ENCODE measurements at regions not wholly inside any gene's neighbourhood (a gene's known extent, or its start where the extent isn't known, plus 50 kb on each side); places are given as distances from the start of the nearest gene placed in this dataset.
"Not testable (repeated sequence)": the region's sequence is repeated elsewhere in the genome, so short reads cannot be mapped to it uniquely, and the experiment has no call there.

GRCh38 chr22:42192547-42192946, 61.9 kb upstream of the CYP2D6 start:
- Histone ChIP-seq H3K36me3 (replicated peaks) (no peaks in the 10 kb centered on the region; the same call in 1 of the 2 replicates), H3K4me1 (no peaks in the 10 kb centered on the region), H3K27me3 (ENCODE audit: low read depth) (no peaks in the 10 kb centered on the region), H3K9me3 (no peaks in the 10 kb centered on the region), H3K4me3 (no peak overlapping the region)
- no peak for DNase-seq (ENCODE audit: low spot score in 2 of 2)
- in situ Hi-C loops (cut with MboI; ENCODE audit: low sequenced_read_pairs): no loop called here

GRCh38 chr22:42190274-42190673, 59.7 kb upstream of the CYP2D6 start:
- Histone ChIP-seq H3K4me3 (no peak overlapping the region), H3K27me3 (ENCODE audit: low read depth) (no peaks in the 10 kb centered on the region), H3K9me3 (no peaks in the 10 kb centered on the region), H3K4me1 (no peaks in the 10 kb centered on the region), H3K36me3 (replicated peaks) (no peaks in the 10 kb centered on the region)
- in situ Hi-C loops (cut with MboI; ENCODE audit: low sequenced_read_pairs): no loop called here
- DNase-seq (ENCODE audit: low spot score in 2 of 2): no peak

DNA sequence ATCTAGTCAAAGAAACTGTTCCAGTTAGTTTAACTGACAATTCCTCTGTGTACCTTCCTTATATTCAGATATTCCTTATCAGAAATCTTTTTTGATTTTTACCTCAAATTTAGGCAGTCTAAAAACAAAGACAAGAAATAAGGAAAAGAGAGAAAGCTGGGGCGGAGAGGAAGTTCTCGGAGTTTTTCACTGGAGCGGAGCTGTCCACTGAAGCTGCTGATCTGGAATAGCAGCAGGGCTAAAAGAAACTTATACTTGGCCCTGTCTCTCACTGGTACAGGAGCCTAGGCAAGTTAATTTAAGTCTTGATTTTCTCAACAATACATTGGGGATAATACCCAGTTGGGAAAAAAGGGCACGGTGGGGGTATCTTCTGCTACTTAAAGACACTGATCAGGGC, 59.2 kb upstream of the CYP2D6 start:
- Histone ChIP-seq H3K4me3 (no peak overlapping the region), H3K4me1 (no peaks in the 10 kb centered on the region), H3K9me3 (no peaks in the 10 kb centered on the region), H3K36me3 (replicated peaks) (no peaks in the 10 kb centered on the region), H3K27me3 (ENCODE audit: low read depth) (no peaks in the 10 kb centered on the region)
- DNase-seq (ENCODE audit: low spot score in 2 of 2): no peak
- in situ Hi-C loops (cut with MboI; ENCODE audit: low sequenced_read_pairs): no loop called here

DNA sequence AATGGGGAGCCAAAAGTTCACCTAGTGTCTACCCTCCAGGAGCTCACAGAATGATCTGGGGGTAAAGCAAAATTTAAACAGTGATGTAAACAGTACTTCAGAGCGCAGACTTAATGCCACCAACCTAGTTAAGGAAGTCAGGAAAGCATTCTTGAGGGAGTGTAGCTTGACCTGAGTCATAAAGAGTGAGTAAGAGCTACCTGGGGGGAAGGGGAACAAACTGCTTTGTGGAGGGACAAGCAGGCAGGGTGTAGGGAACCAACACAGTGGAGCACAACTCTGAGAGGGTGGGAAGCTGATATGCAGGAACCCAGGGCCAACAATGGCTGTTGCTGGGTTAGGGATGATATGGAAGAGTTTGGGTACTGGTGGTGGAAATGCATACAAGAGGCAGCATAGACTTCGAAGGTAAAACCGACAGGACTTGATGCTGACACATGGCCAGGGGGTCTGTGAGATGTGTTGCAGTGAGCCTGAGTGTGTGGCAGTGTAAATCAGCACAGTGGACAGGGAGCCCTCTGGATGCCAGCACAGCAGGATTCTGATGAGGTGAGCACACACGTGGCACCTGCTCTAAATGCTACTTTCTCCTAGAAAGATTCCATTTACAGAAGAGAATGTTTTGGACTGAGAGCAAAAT, 58.3 kb upstream of the CYP2D6 start:
- Histone ChIP-seq H3K27me3 (ENCODE audit: low read depth) (no peaks in the 10 kb centered on the region), H3K9me3 (no peaks in the 10 kb centered on the region), H3K4me3 (no peak overlapping the region), H3K4me1 (no peaks in the 10 kb centered on the region), H3K36me3 (replicated peaks) (no peaks in the 10 kb centered on the region)
- in situ Hi-C loops (cut with MboI; ENCODE audit: low sequenced_read_pairs): no loop called here
- no peak for DNase-seq (ENCODE audit: low spot score in 2 of 2)

DNA sequence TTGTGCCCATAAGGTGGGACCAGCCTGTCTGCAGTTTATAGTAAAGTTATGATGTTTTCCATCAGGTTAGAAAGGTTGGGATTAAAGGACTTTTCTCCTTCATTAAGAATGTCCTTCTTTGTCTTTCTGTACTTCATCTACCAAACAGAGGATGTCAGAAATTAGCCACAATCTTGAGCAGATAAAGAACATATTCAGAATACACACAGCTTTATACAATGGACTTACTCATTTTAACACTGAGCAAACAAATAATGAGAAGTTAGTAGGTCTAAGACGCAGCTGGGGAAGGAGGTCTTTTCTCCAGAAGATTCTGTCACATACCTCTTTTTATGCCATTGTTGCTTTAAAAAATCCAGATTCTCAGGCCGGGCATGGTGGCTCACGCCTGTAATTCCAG, 57.0 kb upstream of the CYP2D6 start:
- Histone ChIP-seq H3K9me3 (no peaks in the 10 kb centered on the region), H3K4me1 (no peaks in the 10 kb centered on the region), H3K36me3 (replicated peaks) (no peaks in the 10 kb centered on the region), H3K4me3 (no peak overlapping the region), H3K27me3 (ENCODE audit: low read depth) (no peaks in the 10 kb centered on the region)
- DNase-seq (ENCODE audit: low spot score in 2 of 2): no peak
- in situ Hi-C loops (cut with MboI; ENCODE audit: low sequenced_read_pairs): no loop called here

DNA sequence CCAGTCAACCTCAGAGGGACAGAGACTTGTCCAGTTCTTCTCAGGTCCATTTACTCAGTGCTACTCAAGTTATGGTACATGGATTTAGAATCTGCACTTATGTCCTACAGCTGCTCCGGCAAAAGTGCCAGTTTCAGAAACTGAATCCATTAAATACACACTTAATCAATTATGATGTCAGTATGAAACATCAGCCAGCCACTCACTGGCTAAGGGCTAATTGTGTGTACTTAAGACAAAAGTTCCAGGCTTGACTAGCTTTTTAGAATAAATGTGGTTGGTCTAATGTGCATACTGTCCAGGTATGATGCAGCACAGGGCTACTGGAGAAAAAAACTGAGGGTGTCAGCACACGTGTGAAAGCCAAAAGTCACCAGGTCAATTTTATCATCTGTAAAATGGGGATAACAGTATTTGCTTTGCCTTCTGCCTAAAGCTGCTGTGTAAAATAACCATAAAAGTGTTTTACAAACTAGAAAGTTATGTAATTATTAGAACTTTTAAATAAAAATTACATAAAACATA, 55.4 kb upstream of the CYP2D6 start:
- Histone ChIP-seq H3K27me3 (ENCODE audit: low read depth) (no peaks in the 10 kb centered on the region), H3K36me3 (replicated peaks) (no peaks in the 10 kb centered on the region), H3K4me1 (no peaks in the 10 kb centered on the region), H3K9me3 (no peaks in the 10 kb centered on the region), H3K4me3 (no peak overlapping the region)
- in situ Hi-C loops (cut with MboI; ENCODE audit: low sequenced_read_pairs): no loop called here
- no peak for DNase-seq (ENCODE audit: low spot score in 2 of 2)

GRCh38 chr22:42184852-42185251, 54.2 kb upstream of the CYP2D6 start:
- Histone ChIP-seq H3K4me1 (no peaks in the 10 kb centered on the region), H3K27me3 (ENCODE audit: low read depth) (no peaks in the 10 kb centered on the region), H3K36me3 (replicated peaks) (no peaks in the 10 kb centered on the region), H3K4me3 (no peak overlapping the region), H3K9me3 (no peaks in the 10 kb centered on the region)
- DNase-seq (ENCODE audit: low spot score in 2 of 2): no peak
- in situ Hi-C loops (cut with MboI; ENCODE audit: low sequenced_read_pairs): no loop called here

GRCh38 chr22:42183461-42184059, 53.0 kb upstream of the CYP2D6 start:
- H3K9me3 ChIP-seq; H3K27me3 ChIP-seq (ENCODE audit: low read depth); H3K36me3 ChIP-seq (replicated peaks); H3K4me3 ChIP-seq; in situ Hi-C loops (cut with MboI; ENCODE audit: low sequenced_read_pairs); DNase-seq (ENCODE audit: low spot score in 2 of 2); H3K4me1 ChIP-seq: not testable (repeated sequence)

DNA sequence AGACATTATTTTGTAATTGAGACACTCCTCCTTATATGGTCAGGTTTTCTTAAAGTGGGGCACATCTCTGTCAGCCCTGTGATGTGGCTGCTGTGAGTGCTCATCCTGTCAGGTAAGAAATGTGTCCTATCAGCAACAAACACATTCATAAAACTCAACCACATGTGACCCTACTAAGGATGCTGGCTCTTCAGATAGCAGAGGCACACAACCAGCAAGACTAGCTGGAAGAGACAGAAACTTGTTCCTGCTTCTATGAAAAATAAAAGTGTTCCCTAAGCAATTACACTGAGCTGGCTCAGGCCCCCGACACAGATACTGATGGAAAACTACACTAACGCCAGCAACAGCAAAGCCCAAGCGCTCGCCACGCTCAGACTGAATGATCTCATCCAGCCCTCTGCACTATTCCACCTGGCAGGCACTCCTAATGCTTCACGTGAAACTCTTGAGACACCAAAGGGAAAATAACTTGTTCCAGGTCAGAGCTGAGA, 49.8 kb upstream of the CYP2D6 start:
- in situ Hi-C loops (cut with MboI; ENCODE audit: low sequenced_read_pairs): no loop called here
- Histone ChIP-seq H3K27me3 (ENCODE audit: low read depth) (no peaks in the 10 kb centered on the region), H3K4me1 (no peaks in the 10 kb centered on the region), H3K4me3 (no peak overlapping the region), H3K36me3 (replicated peaks) (0 out of 2 replicates have a peak, but pooled peaks cover 3% of the 10 kb centered on the region), H3K9me3 (no peaks in the 10 kb centered on the region)
- no peak for DNase-seq (ENCODE audit: low spot score in 2 of 2)

Measured in HAP-1 (cell line).